ENCODE measurements at regions not wholly inside any gene's neighbourhood (a gene's known extent, or its start where the extent isn't known, plus 50 kb on each side); places are given as distances from the start of the nearest gene placed in this dataset.

GRCh38 chr12:130090542-130090941 is 71.7 kb upstream of the FZD10 start:
- no peak for DNase-seq (ENCODE audit: low read depth, low spot score)
- H3K4me3 ChIP-seq (ENCODE audit: low read depth, low read length): no peak overlapping the region
- in situ Hi-C loops (cut with HindIII; ENCODE audit: low sequenced_read_pairs): no loop called here
- no peak for TF ChIP-seq CTCF (IDR thresholded peaks at IDR 0.05; ENCODE audit: low read depth, low read length)

- H3K4me3 ChIP-seq (ENCODE audit: low read depth, low read length): no peak overlapping the region
- in situ Hi-C loops (cut with HindIII; ENCODE audit: low sequenced_read_pairs): no loop called here
- DNase-seq (ENCODE audit: low read depth, low spot score): no peak
- TF ChIP-seq CTCF (IDR thresholded peaks at IDR 0.05; ENCODE audit: low read depth, low read length): no peak
Observed at GRCh38 chr12:130093380-130093779, 68.9 kb upstream of the FZD10 start.

- H3K4me3 ChIP-seq (ENCODE audit: low read depth, low read length): no peak overlapping the region
- in situ Hi-C loops (cut with HindIII; ENCODE audit: low sequenced_read_pairs): no loop called here
- no peak for TF ChIP-seq CTCF (IDR thresholded peaks at IDR 0.05; ENCODE audit: low read depth, low read length)
- DNase-seq (ENCODE audit: low read depth, low spot score): no peak
Observed at GRCh38 chr12:130097342-130097741, 64.9 kb upstream of the FZD10 start.

GRCh38 chr12:130097798-130098255 is 64.4 kb upstream of the FZD10 start:
- in situ Hi-C loops (cut with HindIII; ENCODE audit: low sequenced_read_pairs): no loop called here
- TF ChIP-seq CTCF (IDR thresholded peaks at IDR 0.05; ENCODE audit: low read depth, low read length): no peak
- no peak overlapping the region for H3K4me3 ChIP-seq (ENCODE audit: low read depth, low read length)
- no peak for DNase-seq (ENCODE audit: low read depth, low spot score)

- in situ Hi-C loops (cut with HindIII; ENCODE audit: low sequenced_read_pairs): no loop called here
- no peak overlapping the region for H3K4me3 ChIP-seq (ENCODE audit: low read depth, low read length)
- DNase-seq (ENCODE audit: low read depth, low spot score): no peak
- TF ChIP-seq CTCF (IDR thresholded peaks at IDR 0.05; ENCODE audit: low read depth, low read length): no peak
Observed at GRCh38 chr12:130098301-130099005, 63.8 kb upstream of the FZD10 start.

GRCh38 chr12:130100634-130101362 is 61.5 kb upstream of the FZD10 start:
- in situ Hi-C loops (cut with HindIII; ENCODE audit: low sequenced_read_pairs): no loop called here
- TF ChIP-seq CTCF (IDR thresholded peaks at IDR 0.05; ENCODE audit: low read depth, low read length): no peak
- DNase-seq (ENCODE audit: low read depth, low spot score): no peak
- H3K4me3 ChIP-seq (ENCODE audit: low read depth, low read length): no peak overlapping the region
